Natural killer cell (primary cell): ENCODE measurements at regions not wholly inside any gene's neighbourhood (a gene's known extent, or its start where the extent isn't known, plus 50 kb on each side); places are given as distances from the start of the nearest gene placed in this dataset.

Source experiments
- ATAC-seq, 3 donors: fragments of 150-1000 bp in 2 of 3; fragments of 200-7000 bp in 1 of 3; cut with Tn5 transposase; 1 replicate in 1 of 3; 2 replicates in 2 of 3; pipeline ENCODE4 v1.10.0; 2021; ENCODE audit warnings: mild to moderate bottlenecking in 2 of 3, moderate library complexity in 2 of 3
- DNase-seq, 2 donors: peaks; one replicate each; pipeline versions ENCODE4 v3.0.0 to v3.0.0-alpha.2; 2013 to 2021; ENCODE audit warnings: mixed read lengths in 1 of 2
- H3K27ac ChIP-seq: one replicate; pipeline ENCODE4 v1.5.1; 2013; ENCODE audit warnings: mild to moderate bottlenecking, low read length
- H3K27me3 ChIP-seq: one replicate; pipeline ENCODE4 v1.6.1; 2013; ENCODE audit warnings: low read length; ENCODE audit not compliant: control insufficient read depth, insufficient read depth
- H3K36me3 ChIP-seq: one replicate; pipeline ENCODE4 v1.6.1; 2013; ENCODE audit warnings: low read length; ENCODE audit not compliant: control insufficient read depth, insufficient read depth
- H3K4me1 ChIP-seq: one replicate; pipeline ENCODE4 v1.6.1; 2013; ENCODE audit warnings: low read length; ENCODE audit not compliant: control insufficient read depth, insufficient read depth
- H3K4me3 ChIP-seq: one replicate; pipeline ENCODE4 v1.5.1; 2013; ENCODE audit warnings: low read length
- H3K9me3 ChIP-seq: one replicate; pipeline ENCODE4 v1.6.1; 2013; ENCODE audit warnings: low read length; ENCODE audit not compliant: control insufficient read depth, insufficient read depth
- H3K27ac Mint-ChIP-seq, 2 donors: one replicate each; pipeline ENCODE4 v1.8.0; 2022; ENCODE audit warnings: mild to moderate bottlenecking in 2 of 2, mixed read lengths in 2 of 2, moderate library complexity in 1 of 2
- H3K27me3 Mint-ChIP-seq, 2 donors: one replicate each; pipeline ENCODE4 v1.8.0; 2022; ENCODE audit warnings: low read depth in 2 of 2, mixed read lengths in 2 of 2
- H3K36me3 Mint-ChIP-seq: one replicate; pipeline ENCODE4 v1.8.0; 2022; ENCODE audit warnings: mixed read lengths
- H3K4me1 Mint-ChIP-seq, 2 donors: one replicate each; pipeline ENCODE4 v1.8.0; 2022; ENCODE audit warnings: mixed read lengths in 2 of 2
- H3K4me3 Mint-ChIP-seq: one replicate; pipeline ENCODE4 v1.8.0; 2022; ENCODE audit warnings: mild to moderate bottlenecking, moderate library complexity, mixed read lengths
- H3K9me3 Mint-ChIP-seq, 2 donors: one replicate each; pipeline ENCODE4 v1.8.0; 2022; ENCODE audit warnings: mixed read lengths in 2 of 2
- CTCF ChIP-seq: fragments of 200-600 bp; IDR thresholded peaks from one replicate; pipeline ENCODE4 v1.8.0; 2022; ENCODE audit warnings: antibody characterized with exemption
- WGBS: methylation state at CpG from one replicate; pipeline ENCODE4 v1.1.7; 2013; ENCODE audit warnings: missing lambda C conversion rate; ENCODE audit not compliant: insufficient coverage; 5-methylcytosine and 5-hydroxymethylcytosine counted together
- intact Hi-C: fragments of 100-400 bp; cut with micrococcal nuclease; formaldehyde crosslinking; loops from one replicate; pipeline ENCODE4 v1.14.2; 2022

GRCh38 chr6:109241199-109241598 lies 141.1 kb downstream of the CD164 start:
- Histone ChIP-seq H3K27ac (no peak overlapping the region), H3K4me1 (peaks cover 23% of the 10 kb centered on the region), H3K27me3 (no peaks in the 10 kb centered on the region), H3K4me3 (no peak overlapping the region), H3K9me3 (no peaks in the 10 kb centered on the region), H3K36me3 (no peaks in the 10 kb centered on the region)
- H3K4me1 Mint-ChIP-seq, result peaks cover 26 to 29% of the 10 kb centered on the region in 2 donors
- ATAC-seq (no peak), DNase-seq (no peak)
- no peak overlapping the region for H3K4me3 Mint-ChIP-seq
- H3K36me3 Mint-ChIP-seq, result no peaks in the 10 kb centered on the region
- 94% methylated on average over 1 of the region's 2 CpGs for WGBS
- peaks cover 0 to 5% of the 10 kb centered on the region in 2 donors for H3K9me3 Mint-ChIP-seq
- TF ChIP-seq CTCF, result no peak
- no peak overlapping the region for H3K27ac Mint-ChIP-seq
- H3K27me3 Mint-ChIP-seq, result no peaks in the 10 kb centered on the region
- intact Hi-C loops, result no loop called here

- no peak overlapping the region for H3K27ac ChIP-seq
- H3K4me1 ChIP-seq, result peaks cover 30% of the 10 kb centered on the region
- no peak overlapping the region for H3K4me3 ChIP-seq
Observed at GRCh38 chr6:109240370-109241084, 141.7 kb downstream of the CD164 start.

GRCh38 chr6:109239651-109240321 lies 142.5 kb downstream of the CD164 start:
- Mint-ChIP-seq H3K36me3 (peaks cover 2% of the 10 kb centered on the region), H3K4me3 (peak overlapping the region; percentile 2), H3K27ac (peak overlapping the region; percentile 21 to 47), H3K4me1 (peaks cover 36 to 38% of the 10 kb centered on the region in 2 donors), H3K9me3 (peaks cover 0 to 5% of the 10 kb centered on the region in 2 donors), H3K27me3 (no peaks in the 10 kb centered on the region)
- TF ChIP-seq CTCF, result no peak
- peaks cover 30% of the 10 kb centered on the region for H3K4me1 ChIP-seq
- no peaks in the 10 kb centered on the region for H3K9me3 ChIP-seq
- DNase-seq, result no peak
- ATAC-seq, result no peak
- no peak overlapping the region for H3K27ac ChIP-seq
- 93% methylated on average over 8 of the region's 9 CpGs for WGBS
- H3K4me3 ChIP-seq, result no peak overlapping the region
- no peaks in the 10 kb centered on the region for H3K27me3 ChIP-seq
- intact Hi-C loops, result loop anchor here (5.0 kb wide), 2 partner anchors 142 to 143 kb away; partner anchors contain the start of genes CD164 and CEP57L1
- no peaks in the 10 kb centered on the region for H3K36me3 ChIP-seq

More at GRCh38 chr6:109240370-109241084, 141.7 kb downstream of the CD164 start:
- H3K27ac Mint-ChIP-seq, result peak overlapping the region in 1 of 2 donors; percentile 47
- H3K36me3 Mint-ChIP-seq, result no peaks in the 10 kb centered on the region
- Histone ChIP-seq H3K9me3 (no peaks in the 10 kb centered on the region), H3K36me3 (no peaks in the 10 kb centered on the region), H3K27me3 (no peaks in the 10 kb centered on the region)
- ATAC-seq, result no peak
- WGBS, result 77% methylated on average over 6 of the region's 7 CpGs
- peaks cover 0 to 5% of the 10 kb centered on the region in 2 donors for H3K9me3 Mint-ChIP-seq
- H3K4me3 Mint-ChIP-seq, result no peak overlapping the region
- peaks cover 33 to 36% of the 10 kb centered on the region in 2 donors for H3K4me1 Mint-ChIP-seq
- no peak for TF ChIP-seq CTCF
- DNase-seq, result no peak
- intact Hi-C loops, result no loop called here
- H3K27me3 Mint-ChIP-seq, result no peaks in the 10 kb centered on the region
